Activated CD4-positive, CD25-positive, alpha-beta regulatory T cell treated with anti-CD3 and anti-CD28 coated beads, Interleukin-2, amount 50 U/mL, for 24 hours (primary cell): ENCODE measurements at regions not wholly inside any gene's neighbourhood (a gene's known extent, or its start where the extent isn't known, plus 50 kb on each side); places are given as distances from the start of the nearest gene placed in this dataset.

Source experiments
- ATAC-seq, 2 donors: fragments of 150-1000 bp; cut with Tn5 transposase; one replicate each; pipeline ENCODE4 v1.10.0; 2021; ENCODE audit warnings: mild to moderate bottlenecking in 1 of 2, moderate library complexity in 1 of 2

- peak in 1 of 2 donors; percentile 51 for ATAC-seq
Observed at GRCh38 chrX:39356119-39356807, 555.0 kb downstream of the MID1IP1 start.

GRCh38 chrX:39360101-39360500 lies 558.8 kb downstream of the MID1IP1 start:
- no peak for ATAC-seq

- no peak for ATAC-seq
Observed at GRCh38 chrX:39361736-39362135, 560.5 kb downstream of the MID1IP1 start.

GRCh38 chrX:39367416-39367815 lies 566.2 kb downstream of the MID1IP1 start:
- ATAC-seq, result no peak

GRCh38 chrX:39372115-39372514 lies 570.9 kb downstream of the MID1IP1 start:
- ATAC-seq, result no peak

- no peak for ATAC-seq
Observed at GRCh38 chrX:39377157-39377556, 575.9 kb downstream of the MID1IP1 start.

- no peak for ATAC-seq
Observed at GRCh38 chrX:39377773-39378172, 576.5 kb downstream of the MID1IP1 start.

GRCh38 chrX:39381422-39381821 lies 580.2 kb downstream of the MID1IP1 start:
- no peak for ATAC-seq

GRCh38 chrX:39384996-39385395 lies 583.7 kb downstream of the MID1IP1 start:
- ATAC-seq, result no peak

GRCh38 chrX:39388730-39389129 lies 587.5 kb downstream of the MID1IP1 start:
- ATAC-seq, result no peak

GRCh38 chrX:39396358-39396995 lies 595.2 kb downstream of the MID1IP1 start:
- ATAC-seq, result no peak

- no peak for ATAC-seq
Observed at GRCh38 chrX:39397561-39398199, 596.4 kb downstream of the MID1IP1 start.

- no peak for ATAC-seq
Observed at GRCh38 chrX:39398215-39398962, 597.1 kb downstream of the MID1IP1 start.

GRCh38 chrX:39398963-39399261 lies 597.7 kb downstream of the MID1IP1 start:
- no peak for ATAC-seq

GRCh38 chrX:39399387-39399786 lies 598.1 kb downstream of the MID1IP1 start:
- no peak for ATAC-seq

- no peak for ATAC-seq
Observed at GRCh38 chrX:39401483-39402110, 600.3 kb downstream of the MID1IP1 start.

GRCh38 chrX:39402158-39402557 lies 600.9 kb downstream of the MID1IP1 start:
- no peak for ATAC-seq

GRCh38 chrX:39406799-39407198 lies 605.5 kb downstream of the MID1IP1 start:
- no peak for ATAC-seq

GRCh38 chrX:39409246-39409917 lies 608.1 kb downstream of the MID1IP1 start:
- ATAC-seq, result peak in 1 of 2 donors; percentile 49

GRCh38 chrX:39414290-39414854 lies 613.1 kb downstream of the MID1IP1 start:
- ATAC-seq, result no peak

GRCh38 chrX:39416547-39417260 lies 615.4 kb downstream of the MID1IP1 start:
- no peak for ATAC-seq
